GM19372 (cell line): ENCODE measurements at regions not wholly inside any gene's neighbourhood (a gene's known extent, or its start where the extent isn't known, plus 50 kb on each side); places are given as distances from the start of the nearest gene placed in this dataset.

Experiments
- ATAC-seq: cut with Tn5 transposase; IDR thresholded peaks from one replicate; pipeline ENCODE4 v1.9.1; 2021; ENCODE audit warnings: mild to moderate bottlenecking, low read depth, moderate library complexity; ENCODE audit not compliant: unreplicated experiment

DNA sequence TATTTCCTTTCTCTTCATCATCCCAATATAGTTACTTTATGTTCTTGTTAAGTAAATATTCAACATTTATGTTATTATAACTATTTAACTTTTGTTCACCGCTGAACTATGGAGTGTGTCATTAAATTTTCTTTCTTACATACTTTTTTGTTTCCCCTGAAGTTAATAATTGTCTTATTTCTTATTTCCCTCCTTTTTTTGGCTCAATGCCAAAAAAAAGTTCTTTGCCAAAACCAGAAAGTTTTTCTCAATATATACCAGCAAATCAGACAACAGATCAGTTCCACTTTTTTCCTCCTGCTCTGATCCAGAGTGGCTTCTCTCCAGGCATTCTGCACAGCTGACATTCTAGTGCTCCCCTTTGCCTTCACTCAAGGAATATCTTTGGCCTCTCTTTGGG, 187.0 kb upstream of the PPARGC1A start:
- no peak for ATAC-seq

DNA sequence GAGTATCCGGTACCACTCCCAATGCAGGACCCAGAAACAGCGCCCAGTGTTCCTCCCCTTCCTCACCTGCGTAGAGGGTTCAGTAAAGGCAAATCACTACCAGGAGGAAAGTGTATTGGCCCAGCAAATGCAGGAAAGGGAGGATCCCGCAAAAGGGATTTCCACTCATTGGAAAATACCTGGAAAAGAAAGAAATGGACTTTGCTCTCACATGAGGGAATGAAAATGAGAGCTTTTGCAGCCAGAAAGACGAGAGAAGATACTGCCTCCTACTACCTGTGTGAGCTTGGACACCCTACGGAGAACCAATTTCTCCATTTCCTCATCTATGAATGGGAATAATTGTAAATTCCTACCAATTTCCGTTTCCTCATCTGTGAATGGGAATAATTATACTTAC, 184.1 kb upstream of the PPARGC1A start:
- no peak for ATAC-seq

DNA sequence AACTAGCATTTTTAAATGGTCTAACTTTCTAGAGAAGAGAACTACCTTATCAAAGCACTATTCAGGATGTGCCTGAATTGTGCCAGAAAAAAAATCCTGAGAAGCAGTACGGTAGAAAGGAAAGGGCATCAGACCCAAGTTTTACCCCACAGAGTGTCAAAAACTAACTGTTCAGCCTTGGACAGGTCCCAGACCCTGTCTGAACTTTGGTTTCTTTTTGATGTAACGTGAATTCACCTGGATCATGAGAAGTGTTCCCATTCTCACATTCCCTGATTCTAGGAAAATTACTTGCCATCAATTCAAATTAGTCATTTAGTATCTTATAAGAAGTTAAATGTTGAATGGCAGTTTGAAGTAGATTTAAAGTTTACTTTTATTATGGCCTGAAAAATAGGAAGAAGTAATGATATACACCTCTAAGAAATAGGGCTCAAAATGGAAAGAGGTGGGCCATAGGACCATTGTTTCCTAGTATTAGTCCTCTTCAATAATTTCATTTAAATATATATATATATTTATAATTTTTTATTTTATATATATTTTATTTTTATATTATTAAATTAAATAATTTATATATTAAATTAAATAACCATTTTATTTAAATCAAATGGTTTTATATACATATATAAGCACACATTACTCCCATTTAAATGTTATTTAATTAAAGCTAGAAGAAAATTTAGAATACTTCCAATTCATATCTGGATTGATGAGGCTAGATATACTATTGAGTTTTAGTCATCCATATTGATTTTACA, 181.9 kb upstream of the PPARGC1A start:
- no peak for ATAC-seq

DNA sequence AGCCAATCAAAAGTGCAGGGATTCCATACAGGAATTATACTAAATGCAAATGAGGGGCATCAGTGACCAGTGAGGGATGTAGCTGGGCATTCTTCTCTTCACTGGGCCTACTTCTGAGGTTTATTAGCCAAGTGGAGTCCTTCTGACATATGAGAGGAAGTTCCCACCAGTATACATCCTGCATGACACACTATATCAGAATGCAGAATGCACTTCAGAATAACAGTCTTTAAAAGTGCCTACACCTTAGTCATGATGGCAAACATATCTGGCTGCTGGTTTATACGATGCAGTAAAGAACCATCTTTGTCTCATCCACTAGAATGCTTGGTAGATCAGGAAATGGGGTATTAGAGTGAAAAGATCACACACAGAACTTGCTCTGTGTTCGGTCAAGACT, 180.3 kb upstream of the PPARGC1A start:
- ATAC-seq: no peak

DNA sequence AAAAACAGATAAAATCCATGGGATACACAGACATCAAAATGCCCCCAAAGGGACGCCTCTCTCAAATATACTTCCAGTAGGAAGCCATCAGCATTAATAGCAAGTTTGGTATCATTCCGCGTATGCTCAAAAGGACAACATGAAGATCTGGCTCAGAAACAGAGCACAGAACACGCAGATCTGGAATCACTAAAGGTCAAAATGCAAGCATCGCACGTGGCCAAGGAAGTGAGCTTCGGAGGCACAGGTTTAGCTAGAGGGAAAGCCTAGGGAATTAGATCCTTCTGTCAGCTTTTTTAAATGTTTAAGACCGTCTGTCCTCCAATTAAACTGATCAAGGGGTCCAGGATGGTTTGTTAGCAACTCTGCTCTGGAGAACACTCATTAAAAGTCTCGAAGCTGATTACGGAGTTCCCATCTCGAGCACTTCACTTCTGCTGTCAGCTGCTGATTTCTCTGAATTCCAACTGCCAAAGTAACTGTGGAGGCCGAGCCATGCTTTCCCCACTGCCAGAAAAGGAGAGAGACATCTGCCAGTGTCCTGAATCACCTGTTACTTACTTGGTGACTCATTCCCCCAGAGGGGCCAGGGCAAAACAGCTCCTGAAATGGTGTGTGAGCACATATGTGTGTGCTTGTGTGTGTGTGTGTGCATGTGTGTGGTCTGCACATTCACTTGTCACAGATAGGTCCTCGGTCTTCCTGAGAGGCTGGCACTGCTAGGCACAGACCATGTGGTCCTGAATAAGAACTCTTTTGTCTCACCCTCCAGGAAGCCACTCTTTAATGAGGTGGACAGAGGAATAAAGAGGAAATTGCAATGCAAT, 177.7 kb upstream of the PPARGC1A start:
- no peak for ATAC-seq

DNA sequence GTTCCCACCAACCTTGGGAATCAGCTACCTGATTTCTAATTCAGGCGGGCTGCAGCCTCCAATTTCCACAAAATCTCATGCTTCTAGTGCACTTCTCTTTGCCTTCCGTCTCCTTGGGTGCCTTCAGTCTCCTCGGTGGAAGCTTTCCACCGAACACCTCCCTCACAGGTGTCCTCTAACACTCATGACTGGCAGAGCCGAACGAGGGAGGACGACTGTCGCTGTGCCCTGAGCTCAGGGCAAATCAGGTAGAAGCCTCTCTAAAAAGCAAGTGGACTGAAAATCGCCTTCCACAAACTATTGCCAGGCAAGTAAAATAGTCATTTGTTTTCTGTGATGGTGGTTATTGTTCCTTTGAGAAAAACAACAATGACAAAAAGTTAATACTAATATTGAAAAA, 176.1 kb upstream of the PPARGC1A start:
- ATAC-seq: no peak

DNA sequence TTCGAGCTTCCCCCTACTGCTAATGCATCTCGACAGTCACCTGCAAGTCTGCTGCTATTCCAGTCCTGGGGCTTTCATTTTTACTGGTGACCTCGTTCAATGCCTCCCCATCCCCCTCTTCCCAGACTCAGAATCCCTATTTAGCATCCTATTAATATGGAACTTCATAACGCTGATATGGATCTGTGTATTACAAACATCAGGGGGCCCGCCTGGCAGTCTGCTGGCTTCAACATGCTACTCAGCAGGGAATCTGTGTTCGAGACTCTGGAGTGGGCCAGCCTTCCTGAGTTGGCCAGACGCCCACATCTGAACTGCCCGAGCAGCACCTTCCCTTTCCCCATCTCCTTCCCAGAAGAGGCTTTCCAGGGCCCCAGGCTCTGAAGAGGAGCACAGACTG, 173.9 kb upstream of the PPARGC1A start:
- no peak for ATAC-seq

DNA sequence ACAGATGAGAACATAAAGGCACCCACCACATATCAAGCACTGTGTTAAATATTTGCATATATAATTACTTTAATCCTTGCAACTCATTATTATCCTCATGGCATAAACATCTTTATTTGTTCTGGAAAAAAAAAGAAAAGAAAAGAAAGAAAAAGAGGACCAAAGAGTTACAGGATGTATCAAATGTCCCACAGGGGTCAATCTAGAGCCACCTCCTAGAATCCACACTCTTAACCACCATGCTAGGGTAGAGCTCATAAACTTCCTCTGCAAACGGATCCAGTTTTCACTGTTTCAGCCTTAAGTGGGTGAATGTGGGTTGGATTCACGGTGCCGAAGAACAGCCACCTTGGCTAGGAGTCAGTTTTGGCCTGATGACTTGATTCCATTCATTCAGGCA, 171.1 kb upstream of the PPARGC1A start:
- ATAC-seq: no peak

DNA sequence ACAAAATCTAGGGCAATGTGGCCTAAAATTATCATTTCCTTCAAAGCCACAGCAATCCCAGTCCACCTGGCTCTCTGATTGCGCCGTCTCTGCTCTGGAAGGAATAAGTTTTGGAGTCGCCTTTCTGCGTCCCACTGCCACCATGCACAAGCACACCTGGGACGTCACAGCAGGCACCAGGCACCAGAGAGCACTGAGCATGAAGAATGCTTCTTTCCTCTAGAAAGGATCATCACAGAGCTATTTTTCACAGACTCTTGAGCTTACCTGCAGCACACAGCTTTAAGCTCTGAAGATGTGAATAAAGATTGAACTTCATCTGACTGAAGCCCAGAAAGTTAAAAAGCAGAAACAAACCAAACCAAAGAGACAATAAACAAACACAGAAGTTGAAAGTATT, 170.0 kb upstream of the PPARGC1A start:
- no peak for ATAC-seq

DNA sequence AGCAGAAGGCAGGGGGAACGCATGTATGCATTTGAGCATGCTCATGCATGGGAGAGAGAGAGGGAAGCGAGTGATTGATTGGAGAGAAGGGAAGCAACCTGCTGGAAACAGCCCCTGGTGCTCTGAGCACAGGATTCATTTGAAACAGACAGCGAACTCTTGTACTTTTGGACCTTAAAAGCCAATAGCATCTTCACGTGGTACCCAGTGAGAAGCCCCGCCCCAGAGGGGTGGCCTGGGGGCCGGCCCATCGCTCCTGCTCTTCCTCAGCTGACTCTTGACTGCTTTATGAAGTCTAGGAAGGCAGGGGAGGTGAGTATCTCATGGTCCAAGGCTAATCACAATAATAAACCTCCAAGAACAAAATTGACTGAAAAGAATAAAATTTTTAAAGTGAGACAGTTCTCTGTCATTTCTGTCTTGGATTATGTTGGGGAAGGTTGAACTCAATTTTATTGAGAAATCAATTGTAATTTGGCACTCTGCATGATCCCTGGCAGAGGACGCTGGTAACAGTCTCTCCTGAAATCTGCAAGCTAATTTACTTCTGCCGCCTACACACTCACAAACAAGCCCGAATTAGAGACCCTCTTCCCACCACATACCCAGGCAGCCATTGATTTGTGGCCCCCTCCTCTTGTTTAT, 168.2 kb upstream of the PPARGC1A start:
- no peak for ATAC-seq

DNA sequence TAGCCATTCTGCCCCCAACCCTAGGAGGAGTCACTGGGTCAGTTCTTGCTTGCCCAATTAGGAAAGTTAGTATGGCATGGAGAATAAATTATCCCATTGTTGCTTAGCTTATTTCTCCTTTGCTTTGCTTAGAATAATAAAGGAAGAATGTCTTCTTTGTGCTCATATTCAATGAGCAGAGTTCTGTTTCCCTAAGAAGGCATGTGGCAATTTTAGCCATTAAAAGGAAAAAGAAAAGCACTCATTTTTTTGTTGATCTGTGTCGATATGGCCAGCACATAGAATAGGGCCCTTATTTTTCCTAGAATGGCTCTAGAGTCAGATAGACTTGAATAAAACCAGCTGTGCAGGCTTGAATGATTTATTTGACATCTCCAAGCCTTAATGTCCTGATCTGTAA, 166.4 kb upstream of the PPARGC1A start:
- ATAC-seq: no peak

DNA sequence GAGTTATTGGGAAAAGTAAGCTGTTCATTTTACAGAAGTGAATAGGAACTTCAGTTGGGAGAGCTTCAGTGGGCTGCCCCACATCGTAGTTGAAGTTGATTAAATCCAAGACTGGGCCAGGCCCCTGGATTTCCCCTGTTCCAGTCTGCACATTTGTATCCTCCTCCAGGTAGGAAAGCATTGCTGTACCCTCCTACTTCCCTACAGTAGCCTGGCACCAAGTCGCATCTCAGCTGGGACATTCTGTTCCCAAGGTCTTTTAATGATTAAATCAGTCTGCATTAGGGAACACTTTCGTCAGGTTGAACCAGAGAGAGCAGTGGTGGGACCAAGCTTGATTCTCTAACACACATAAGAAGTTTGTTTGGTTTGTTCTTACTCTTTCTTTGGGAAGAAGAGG, 165.8 kb upstream of the PPARGC1A start:
- no peak for ATAC-seq

DNA sequence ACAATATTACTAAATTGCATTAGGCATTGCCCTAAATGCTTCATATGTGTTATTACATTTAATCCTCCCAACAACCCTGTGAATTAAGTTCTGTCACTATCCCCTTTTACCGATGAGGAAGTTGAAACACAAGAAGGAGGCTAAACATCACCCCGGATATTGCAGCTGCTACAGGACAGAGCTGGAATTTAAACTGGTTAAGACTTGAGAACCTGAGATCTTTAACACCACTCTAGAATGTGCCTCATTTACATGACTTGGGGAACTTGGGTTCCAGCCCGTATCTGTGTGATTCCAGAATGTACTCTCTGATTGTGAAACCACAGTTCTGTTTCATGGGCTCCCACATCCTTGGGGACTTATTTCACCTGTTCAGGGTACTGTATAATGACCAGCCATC, 165.1 kb upstream of the PPARGC1A start:
- ATAC-seq: no peak

DNA sequence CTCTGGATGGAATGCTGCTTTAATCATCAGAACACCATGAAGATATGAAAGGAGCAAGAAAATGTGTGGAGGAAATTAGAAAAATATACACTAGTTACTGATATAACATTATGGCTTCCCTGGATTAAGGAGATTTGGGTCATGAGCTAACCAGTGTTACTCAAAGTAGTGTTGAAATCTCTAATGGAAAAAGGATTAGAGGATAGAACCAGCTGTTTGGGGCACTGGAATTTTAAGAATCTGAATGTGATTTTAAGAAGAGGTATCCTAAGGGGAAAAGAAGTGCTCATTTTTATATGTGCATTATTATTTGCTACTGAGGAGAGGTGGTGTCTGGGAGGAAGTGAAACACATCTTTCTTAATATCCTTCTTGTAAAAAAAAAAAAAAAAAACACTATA, 164.1 kb upstream of the PPARGC1A start:
- ATAC-seq: no peak

DNA sequence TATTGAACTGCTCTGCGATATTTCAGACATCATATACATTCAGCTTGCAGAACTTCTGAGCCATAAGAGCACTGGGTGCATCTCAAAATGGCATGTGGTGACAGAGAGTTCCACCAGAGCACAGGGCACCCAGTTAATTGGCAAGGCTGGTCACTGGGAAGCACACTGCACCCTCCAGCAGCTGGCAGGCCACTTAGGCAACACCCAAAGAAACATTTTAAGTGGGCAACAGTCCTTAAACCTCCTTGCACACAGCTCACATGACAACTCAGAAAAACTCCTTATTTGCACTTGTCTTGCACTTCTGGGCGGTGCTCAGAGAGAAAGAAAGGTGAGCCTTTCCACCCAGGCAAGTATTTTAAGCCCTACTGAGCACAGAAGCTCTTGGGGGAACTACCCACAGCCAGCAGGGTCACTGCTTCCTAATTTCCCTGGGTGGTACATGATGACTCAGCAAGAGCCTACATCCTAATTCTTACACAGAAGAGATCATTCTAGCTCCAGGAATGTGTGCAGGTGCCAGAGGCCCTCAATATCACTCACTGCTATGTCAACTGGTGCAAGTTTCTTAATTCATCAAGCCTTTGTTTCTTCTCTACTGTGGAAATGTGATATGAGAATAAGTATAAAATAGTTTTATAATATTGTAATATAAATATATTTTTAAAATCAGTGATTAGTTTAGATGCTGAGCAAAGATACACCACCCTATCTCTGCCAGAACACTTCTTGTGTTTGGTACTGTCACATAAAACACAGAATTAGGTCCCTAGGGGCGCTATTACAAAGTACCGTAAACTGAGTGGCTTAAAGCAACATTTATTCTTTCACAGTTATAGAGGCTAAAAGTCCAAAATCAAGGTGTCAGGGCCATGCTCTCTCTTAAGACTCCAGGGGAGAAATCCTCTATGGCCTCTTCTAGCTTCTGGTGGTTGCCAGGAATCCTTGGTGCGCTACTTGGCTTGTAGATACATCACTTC, 155.1 kb upstream of the PPARGC1A start:
- ATAC-seq: no peak

DNA sequence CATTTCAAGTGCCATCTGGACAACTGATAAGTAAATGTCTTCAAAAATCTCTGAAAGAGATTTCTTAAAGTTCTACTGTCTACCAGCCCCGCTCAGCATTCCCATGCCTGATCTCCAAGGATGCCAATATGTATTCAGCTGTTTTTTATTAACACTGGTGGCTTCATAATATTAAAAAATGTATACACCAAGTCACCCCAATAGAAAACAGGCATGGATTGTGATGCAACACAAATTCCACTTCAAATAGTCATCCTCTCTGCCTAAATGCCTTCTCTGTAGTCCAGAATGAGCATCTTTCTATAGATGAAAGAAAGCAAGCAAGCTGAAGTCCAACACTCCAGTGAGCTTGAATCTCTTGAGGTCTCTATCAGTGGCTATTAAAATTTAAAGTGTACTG, 152.2 kb upstream of the PPARGC1A start:
- ATAC-seq: no peak

DNA sequence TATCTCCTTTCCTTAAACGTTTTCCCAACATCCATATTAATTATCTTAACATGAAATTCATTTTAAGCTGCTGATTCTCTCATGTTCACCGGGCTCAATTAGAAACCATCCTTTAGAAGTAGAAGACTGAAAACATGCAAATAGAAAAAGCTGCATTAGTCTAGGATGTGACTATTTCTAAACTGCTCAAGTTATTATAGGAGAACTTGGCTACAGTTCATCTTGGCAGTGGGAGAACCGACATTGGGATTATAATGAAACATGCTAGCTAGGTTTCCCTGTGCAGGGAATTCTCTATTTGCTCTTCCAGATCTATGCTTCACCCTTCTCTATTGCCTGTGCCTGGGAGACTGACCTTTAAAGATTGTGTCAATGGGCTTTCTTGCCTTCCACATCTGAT, 151.0 kb upstream of the PPARGC1A start:
- no peak for ATAC-seq

DNA sequence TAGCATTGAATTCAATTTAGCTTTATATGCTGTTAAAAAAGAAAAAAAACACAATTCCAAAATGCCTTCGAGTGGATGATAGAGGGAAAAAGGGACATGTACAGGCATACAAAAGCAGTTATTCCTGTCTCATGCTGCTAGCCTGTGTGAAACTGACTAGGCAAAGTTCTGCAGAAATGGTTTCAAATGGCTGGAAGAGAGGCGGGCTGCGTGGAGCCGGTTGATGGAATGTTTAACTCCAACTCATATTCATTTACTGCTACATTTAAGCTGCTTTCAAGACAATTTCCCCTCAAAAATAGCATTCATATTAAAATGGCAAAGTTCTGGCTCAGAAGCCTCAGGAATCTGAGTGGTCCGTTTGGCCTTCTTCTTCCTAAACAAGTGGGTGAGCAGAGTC, 143.8 kb upstream of the PPARGC1A start:
- ATAC-seq: no peak

DNA sequence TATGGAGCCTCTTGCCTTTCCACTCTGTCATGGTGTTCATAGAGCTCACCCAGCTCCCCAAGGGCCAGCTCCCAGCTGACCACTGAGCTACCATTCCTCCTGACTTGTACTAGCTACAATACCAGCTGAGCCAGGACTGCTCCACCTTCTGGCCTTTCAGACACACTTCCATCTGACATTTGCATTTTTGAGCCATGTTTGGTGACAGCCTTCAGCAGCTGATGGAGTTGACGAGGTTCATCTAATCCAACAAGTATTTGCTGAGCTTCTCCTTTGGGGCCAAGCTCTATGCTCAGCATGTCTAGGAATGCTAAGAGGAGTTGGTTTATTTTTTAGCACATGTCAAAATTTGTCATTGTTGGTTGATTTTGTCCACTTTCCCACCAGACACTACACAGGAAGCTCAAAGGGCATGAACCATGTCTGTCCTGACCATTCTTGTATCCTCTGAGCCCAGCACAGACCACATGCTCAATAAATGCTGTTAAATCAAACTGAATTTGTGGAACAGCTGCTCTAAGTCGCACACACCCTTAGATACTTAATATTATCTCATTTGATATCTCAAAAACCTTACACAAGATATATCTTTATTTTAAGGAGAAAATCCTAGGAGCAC, 142.6 kb upstream of the PPARGC1A start:
- ATAC-seq: no peak

DNA sequence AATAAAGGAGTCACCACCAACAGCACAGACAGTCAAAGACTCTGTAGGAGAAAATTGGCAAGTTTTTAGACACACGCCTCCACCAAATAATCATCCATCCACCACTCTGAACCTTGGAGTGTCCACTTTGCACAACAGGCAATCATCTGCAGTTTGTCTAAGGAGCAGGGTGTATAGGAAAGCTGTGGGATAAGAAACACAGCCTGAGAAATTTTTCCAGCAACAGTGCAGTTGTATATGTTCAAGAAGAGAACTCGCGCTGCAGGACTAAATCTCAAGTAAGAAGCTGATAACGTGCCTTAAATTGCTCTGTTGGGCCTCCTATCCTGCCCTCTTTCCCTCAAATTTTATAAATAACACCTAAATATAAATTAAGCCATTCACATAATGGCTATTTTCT, 136.7 kb upstream of the PPARGC1A start:
- no peak for ATAC-seq
